T47D (cell line): ENCODE measurements at regions not wholly inside any gene's neighbourhood (a gene's known extent, or its start where the extent isn't known, plus 50 kb on each side); places are given as distances from the start of the nearest gene placed in this dataset.

ENCODE experiments used
- DNase-seq, 2 experiments: peaks; one replicate each; pipeline versions ENCODE4 v3.0.0 to v3.0.0-alpha.2; 2011 to 2012; ENCODE audit warnings: low read depth in 1 of 2, low spot score in 1 of 2
- JUND ChIP-seq: IDR thresholded peaks from 2 replicates; pipeline ENCODE4 v1.6.1; 2012; ENCODE audit warnings: low read depth
- in situ Hi-C: cut with HindIII; loops from 2 replicates; pipeline ENCODE4 v1.10.0; 2016; ENCODE audit warnings: low sequenced_read_pairs, low pct_unique_long_range_greater_than_20kb

DNA sequence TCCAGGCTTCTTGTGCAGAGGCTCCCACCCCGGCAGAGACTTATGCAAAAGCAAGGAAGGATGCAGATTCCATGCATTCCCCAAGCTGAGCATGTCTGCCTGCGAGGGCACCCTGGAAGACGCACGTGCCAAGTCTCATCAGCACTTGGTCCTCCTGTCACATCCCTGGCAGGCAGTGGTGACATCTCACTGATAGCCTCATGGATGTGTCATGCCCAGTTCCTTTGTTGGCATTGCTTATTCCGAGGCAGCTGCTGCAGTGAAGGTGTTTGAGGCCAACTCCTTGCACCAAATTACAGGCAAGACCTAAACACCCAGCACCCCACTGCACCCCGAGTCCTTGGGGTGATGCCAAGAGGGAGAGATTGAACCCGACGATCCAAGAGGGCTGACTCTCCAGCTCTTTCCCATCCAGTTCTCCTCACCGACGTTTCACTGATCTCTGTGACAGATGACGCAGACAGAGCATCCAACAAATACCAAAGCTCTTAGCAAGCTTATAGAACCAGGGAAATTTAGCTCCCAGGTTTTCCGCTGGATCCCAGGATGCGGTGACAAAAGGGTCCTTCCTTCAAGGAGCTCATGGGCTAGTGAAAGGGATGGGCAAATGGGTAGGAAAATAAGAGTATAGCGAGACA is 611.1 kb downstream of the AJAP1 start:
- in situ Hi-C loops = no loop called here
- no peak for DNase-seq
- TF ChIP-seq JUND = no peak

DNA sequence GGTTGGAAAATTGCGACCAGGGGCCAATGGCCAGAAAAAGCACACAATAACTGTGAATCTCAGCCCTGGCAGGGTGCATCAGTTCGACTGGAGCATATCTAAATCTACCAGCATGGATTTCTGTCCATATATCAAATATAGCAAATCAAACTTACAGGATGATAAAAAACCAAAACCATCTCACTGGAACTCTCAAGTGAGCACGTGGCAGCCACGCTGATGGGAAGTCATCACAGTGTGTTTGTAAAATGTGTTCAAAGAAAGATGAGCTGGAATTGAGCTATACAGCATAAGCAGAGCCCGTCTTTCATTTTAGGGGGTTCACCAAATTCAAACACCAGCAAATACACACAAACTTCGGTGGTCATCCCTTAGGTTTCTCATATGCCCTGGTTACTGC is 610.1 kb downstream of the AJAP1 start:
- DNase-seq = no peak
- in situ Hi-C loops = no loop called here
- no peak for TF ChIP-seq JUND

DNA sequence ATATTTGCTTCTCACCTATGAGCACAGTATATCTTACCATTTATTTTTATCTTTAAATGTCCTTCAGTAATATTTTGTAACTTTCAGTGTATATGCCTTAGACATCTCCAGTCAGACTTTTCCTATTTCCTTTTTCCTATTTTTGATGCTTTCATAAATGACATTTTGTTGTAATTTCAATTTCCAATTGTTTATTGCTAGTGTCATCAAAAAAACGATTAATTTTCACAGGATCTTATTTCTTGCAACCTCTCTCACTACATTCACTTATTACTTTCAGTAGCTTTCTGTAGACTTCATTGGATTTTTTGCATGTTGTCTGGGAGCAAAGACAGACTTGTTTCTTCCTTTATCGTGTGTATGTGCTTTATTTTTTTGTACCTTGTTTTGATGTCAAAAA is 602.4 kb downstream of the AJAP1 start:
- TF ChIP-seq JUND = no peak
- DNase-seq = no peak
- in situ Hi-C loops = no loop called here

DNA sequence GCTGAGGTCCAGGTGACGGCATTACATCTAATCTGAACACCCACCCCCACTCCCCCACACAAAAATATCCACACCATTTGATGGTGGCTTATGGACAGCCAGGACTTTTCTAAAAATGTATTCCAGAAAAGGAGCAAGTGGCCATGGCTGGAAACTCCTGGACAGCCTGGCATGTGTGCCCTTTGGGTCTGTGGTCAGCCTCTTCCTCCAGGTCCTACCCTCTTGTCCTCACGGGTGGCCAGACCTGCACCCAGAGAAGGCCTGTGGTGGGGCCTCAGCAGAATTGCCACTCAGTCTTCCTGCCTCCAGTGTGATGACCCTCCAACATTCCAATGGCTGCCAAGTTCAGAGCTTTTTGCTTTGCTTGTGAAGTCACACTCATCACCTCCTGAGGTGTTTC is 600.6 kb downstream of the AJAP1 start:
- DNase-seq = no peak
- no peak for TF ChIP-seq JUND
- in situ Hi-C loops = no loop called here

DNA sequence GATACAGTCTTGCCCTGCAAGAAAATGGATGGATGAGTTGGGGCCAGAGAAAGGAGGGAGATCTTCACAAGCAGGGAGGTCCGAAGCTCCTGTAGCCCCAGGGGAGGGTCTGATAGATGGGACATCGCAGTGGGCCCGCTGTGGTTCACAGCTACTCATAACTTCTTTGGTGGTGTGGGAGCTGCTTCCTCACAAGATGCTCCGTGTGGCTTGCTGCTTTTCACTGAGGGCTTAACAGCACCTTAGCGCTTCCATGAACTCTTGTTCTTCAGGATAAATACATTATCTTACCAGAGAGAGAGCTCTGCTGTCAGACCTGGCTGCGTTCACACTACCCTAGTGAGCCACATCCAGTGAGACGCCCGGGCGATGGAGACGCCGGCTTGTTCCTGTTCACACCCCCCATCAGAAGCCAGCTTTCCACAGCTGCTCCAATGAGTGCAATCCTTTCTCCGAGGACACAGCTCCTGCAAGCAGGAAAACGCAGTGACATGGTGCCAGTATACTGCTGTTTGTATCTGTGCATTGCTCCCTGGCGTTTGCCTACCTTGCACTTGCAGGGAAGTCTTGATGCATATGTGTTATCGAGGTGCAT is 599.8 kb downstream of the AJAP1 start:
- in situ Hi-C loops = no loop called here
- DNase-seq = no peak
- no peak for TF ChIP-seq JUND

DNA sequence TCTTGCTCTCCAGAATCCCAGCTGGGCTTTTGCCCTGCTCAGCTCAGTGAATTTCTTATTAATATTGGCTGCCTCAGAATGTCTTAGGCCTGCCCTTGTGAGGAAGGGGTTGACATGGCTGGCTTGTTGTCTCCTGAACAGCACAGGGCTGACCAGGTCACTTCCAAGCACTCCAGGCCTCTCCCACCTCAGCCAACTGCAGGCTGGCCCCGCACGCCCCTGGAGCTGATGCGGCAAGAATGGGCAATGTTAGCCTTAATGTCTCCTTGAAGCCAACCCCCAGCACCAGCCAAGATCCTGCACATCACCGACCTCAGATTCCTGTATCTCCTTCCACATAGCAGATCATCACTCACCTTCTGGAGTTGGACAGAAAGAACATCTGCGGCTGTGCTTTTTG is 598.6 kb downstream of the AJAP1 start:
- no peak for DNase-seq
- no peak for TF ChIP-seq JUND
- in situ Hi-C loops = no loop called here

DNA sequence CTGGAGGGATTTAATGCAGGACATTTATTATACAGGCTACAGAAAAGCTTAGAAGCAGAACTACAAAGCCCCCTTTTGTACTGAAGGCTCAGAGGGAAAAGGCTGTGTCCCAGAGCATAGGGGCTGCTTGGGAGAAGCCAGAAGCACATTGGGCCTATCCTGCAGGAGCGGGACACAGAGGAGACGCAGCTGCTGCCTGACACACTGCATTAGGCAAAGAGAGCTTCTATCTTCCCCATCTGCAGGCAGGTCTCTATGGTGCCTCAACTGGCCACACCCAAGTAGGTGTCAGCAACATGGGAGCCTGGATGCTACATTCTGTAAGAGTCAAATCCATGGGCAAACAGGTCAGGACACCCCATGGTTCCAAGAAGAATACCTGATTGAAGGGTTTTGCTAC is 595.9 kb downstream of the AJAP1 start:
- TF ChIP-seq JUND = no peak
- in situ Hi-C loops = no loop called here

DNA sequence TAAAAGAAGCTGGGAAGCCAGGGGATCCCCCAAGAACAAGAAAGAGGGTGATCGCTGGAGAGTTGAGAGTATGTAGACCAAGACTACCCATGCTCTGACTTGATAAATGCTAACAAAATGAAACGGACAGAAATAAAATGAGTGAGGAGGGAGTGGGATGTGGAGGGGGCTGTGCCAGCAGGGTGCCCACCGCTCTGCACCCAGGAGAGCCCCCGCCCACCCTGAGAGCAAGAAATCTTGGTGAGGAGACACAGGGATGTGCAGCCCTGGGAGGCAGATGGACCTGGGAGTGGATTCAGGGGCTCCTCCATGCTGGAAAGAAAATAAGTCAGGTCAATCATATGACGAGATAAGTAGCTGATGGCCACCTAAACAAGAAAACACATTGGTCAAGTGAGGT is 590.9 kb downstream of the AJAP1 start:
- no peak for TF ChIP-seq JUND
- DNase-seq = no peak
- in situ Hi-C loops = no loop called here

More for the DNA sequence above, 595.9 kb downstream of the AJAP1 start:
- no peak for DNase-seq

DNA sequence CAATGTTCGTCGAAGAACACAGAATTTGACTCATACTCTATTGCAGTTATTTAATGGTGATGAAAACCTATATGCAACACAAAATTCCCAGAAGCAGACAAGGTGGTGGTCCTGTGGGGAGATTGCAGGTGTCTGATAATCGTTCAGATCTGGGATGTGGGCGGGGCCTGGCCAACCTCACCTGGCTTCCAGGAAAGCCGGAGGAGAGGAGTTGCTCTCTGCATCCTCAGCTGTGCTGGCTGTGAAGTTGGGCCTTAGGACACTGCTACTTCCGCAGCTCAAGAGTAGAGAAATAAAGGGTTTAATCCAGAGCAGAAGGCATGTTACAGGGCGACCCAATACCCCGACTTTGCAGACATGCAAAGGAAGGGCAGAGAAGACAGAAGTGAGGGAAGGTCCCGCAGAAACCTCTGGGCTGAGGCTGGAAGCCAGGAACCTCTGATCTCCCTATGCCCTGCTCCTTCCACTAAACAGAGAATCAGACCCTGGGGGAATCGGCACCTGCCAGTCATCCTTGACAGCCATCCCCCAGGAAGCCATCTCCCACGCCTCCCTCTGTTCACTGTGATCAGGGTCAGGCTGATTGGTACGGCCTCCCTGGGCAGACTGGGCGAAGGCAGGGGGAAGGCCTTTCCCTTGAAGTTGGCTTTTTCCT is 590.3 kb downstream of the AJAP1 start:
- TF ChIP-seq JUND = no peak
- in situ Hi-C loops = no loop called here
- no peak for DNase-seq

DNA sequence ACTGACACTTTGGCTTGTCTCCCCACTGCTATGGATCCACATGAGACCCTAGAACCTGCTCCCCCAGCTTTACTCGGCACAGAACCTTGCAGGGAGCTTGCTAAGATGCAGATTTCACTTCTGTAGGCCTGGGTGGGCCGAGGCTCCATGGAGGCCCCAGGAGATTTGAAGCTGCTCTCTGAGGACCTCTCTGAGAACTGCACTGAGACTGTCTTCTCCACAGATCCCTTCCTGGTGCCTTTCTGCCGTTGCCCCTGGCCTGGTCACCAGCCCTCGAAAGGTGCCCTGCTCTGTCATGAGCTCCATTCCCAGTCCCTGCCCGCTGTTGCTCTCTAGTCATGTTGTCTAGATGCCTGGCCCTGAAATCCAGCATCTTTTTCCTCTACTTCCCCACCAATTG is 588.4 kb downstream of the AJAP1 start:
- in situ Hi-C loops = no loop called here
- TF ChIP-seq JUND = no peak
- no peak for DNase-seq

DNA sequence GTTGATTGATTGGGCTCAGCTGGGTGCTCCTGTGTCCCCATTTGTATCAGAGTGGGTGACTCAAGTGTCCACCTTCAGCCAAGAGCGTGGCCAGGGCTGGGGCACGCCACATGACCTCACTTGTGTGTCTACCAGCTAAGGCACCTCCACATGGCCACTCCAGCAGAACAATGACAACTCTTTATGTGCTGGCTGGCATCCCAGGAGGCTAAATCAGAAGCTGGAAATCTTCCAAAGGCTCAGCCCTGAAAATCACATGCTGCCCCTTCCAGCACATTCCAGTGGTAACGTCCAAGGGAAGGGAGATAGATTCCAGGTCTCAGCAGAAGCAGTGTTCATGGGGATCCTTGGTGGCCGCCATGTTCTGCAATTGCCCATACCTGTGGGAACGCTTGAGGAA is 585.5 kb downstream of the AJAP1 start:
- TF ChIP-seq JUND = no peak
- in situ Hi-C loops = no loop called here
- no peak for DNase-seq

DNA sequence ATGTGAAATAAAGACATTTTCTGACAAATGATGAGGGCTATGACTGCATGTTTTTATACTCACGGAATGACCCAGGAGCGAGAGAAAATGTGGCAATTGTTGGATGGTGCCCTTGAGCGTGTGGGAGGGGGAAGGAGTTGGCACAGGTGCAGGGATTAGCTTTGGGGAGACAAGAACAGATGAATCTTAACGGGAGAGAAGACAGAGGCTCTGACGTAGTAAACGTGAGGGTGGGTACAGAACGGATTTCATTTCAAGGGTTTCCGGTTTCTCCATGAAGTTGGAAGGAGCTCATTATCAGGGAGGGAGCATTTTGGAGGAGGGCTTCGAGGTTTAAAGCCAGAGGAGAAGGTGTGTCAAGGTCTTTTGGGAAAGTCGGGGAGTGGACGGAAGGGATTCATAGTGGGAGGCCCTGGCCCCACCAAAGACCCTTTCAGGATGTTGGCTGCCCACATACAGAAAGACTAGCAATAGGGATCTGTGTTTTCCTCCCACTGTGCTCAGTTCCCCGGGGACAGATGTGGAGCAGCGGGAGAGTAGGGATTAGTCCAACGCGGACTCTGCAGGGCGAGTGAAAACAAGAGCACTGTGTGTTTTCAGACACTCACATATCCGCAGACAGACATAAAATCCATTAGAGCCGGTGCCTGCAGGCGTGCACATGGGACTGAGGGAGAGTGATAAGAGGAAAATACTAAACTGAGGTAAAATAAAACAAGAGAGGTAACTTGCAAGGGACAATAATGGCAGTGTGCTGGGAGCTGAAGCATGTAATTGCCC is 584.1 kb downstream of the AJAP1 start:
- in situ Hi-C loops = no loop called here
- no peak for TF ChIP-seq JUND
- no peak for DNase-seq

DNA sequence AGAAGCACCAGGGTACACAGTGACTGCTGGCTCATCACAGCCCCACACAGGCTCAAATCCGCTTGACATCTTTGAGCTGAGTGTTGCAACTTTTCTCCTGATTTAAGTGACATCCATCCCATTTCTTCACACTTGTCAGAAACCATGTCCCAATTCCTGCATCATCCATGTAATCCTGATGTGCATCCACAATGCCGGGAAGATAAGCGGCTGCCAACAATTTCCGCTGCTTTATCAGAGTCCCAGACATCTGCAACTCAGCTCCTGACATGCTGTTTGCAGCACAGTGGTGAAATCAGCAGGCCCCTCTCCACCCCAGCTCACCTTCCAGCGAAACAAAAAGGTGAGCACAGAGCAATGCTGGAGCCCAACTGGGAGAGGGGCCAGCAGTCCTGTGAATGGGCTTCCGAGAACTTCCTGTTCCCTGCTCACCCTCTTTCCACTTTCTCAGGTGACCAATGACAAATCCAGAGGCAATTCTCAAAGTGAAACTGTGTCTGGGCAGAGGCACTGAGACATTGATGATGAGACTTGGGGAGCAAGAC is 581.0 kb downstream of the AJAP1 start:
- no peak for TF ChIP-seq JUND
- in situ Hi-C loops = no loop called here
- no peak for DNase-seq
